ENCODE measurements at regions not wholly inside any gene's neighbourhood (a gene's known extent, or its start where the extent isn't known, plus 50 kb on each side); places are given as distances from the start of the nearest gene placed in this dataset.

GRCh38 chr14:100438271-100438670 is 115.1 kb downstream of the SLC25A47 start:
- no peak overlapping the region for H3K9ac ChIP-seq (ENCODE audit: low read depth in 1 of 2, low read length in 2 of 2)
- H3K36me3 ChIP-seq (ENCODE audit: control insufficient read depth in 1 of 2, insufficient read depth in 2 of 2, low read length in 2 of 2): no peaks in the 10 kb centered on the region
- H3K4me1 ChIP-seq (ENCODE audit: control insufficient read depth in 1 of 2, insufficient read depth in 2 of 2, low read length in 2 of 2): peaks cover 33 to 38% of the 10 kb centered on the region in 2 donors
- no peak overlapping the region for H3K27ac ChIP-seq (ENCODE audit: low read depth, low read length)
- H3K27me3 ChIP-seq (ENCODE audit: control insufficient read depth in 1 of 2, insufficient read depth in 2 of 2, low read length in 2 of 2): no peaks in the 10 kb centered on the region
- no peak overlapping the region for H3K4me3 ChIP-seq (ENCODE audit: low read depth in 1 of 2, low read length in 2 of 2)
- no peaks in the 10 kb centered on the region for H3K9me3 ChIP-seq (ENCODE audit: control insufficient read depth in 1 of 2, low read length in 2 of 2)

GRCh38 chr14:100438678-100439592 is 115.8 kb downstream of the SLC25A47 start:
- H3K9me3 ChIP-seq (ENCODE audit: control insufficient read depth in 1 of 2, low read length in 2 of 2): no peaks in the 10 kb centered on the region
- peaks cover 33 to 38% of the 10 kb centered on the region in 2 donors for H3K4me1 ChIP-seq (ENCODE audit: control insufficient read depth in 1 of 2, insufficient read depth in 2 of 2, low read length in 2 of 2)
- H3K27ac ChIP-seq (ENCODE audit: low read depth, low read length): no peak overlapping the region
- no peaks in the 10 kb centered on the region for H3K27me3 ChIP-seq (ENCODE audit: control insufficient read depth in 1 of 2, insufficient read depth in 2 of 2, low read length in 2 of 2)
- H3K9ac ChIP-seq (ENCODE audit: low read depth in 1 of 2, low read length in 2 of 2): no peak overlapping the region
- no peak overlapping the region for H3K4me3 ChIP-seq (ENCODE audit: low read depth in 1 of 2, low read length in 2 of 2)
- no peaks in the 10 kb centered on the region for H3K36me3 ChIP-seq (ENCODE audit: control insufficient read depth in 1 of 2, insufficient read depth in 2 of 2, low read length in 2 of 2)

GRCh38 chr14:100439781-100440180 is 116.6 kb downstream of the SLC25A47 start:
- no peak overlapping the region for H3K4me3 ChIP-seq (ENCODE audit: low read depth in 1 of 2, low read length in 2 of 2)
- H3K9me3 ChIP-seq (ENCODE audit: control insufficient read depth in 1 of 2, low read length in 2 of 2): no peaks in the 10 kb centered on the region
- H3K27me3 ChIP-seq (ENCODE audit: control insufficient read depth in 1 of 2, insufficient read depth in 2 of 2, low read length in 2 of 2): no peaks in the 10 kb centered on the region
- no peak overlapping the region for H3K27ac ChIP-seq (ENCODE audit: low read depth, low read length)
- H3K9ac ChIP-seq (ENCODE audit: low read depth in 1 of 2, low read length in 2 of 2): peak overlapping the region; percentile 13 to 38
- H3K4me1 ChIP-seq (ENCODE audit: control insufficient read depth in 1 of 2, insufficient read depth in 2 of 2, low read length in 2 of 2): peaks cover 33 to 35% of the 10 kb centered on the region in 2 donors
- H3K36me3 ChIP-seq (ENCODE audit: control insufficient read depth in 1 of 2, insufficient read depth in 2 of 2, low read length in 2 of 2): no peaks in the 10 kb centered on the region

DNA sequence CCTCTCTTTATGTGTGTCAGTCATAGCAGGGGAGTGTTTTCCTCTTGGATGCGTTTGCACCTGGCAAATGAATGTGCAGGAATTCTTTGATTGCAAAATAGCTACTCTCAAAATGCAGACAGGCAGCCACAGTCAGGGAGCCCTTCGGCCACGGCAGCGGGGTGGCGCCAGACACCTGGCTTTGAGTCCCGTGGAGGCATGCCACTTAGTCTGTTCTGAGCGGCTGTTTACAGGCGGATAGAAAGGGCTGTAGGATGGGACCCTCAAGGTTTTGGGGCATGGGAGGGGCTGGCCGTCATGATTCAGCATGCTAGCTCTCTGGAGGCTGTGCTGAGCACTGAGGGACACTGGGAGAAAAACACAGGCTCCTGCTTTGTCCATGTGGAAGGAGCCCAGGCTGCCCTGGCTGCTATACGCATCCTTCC is 117.1 kb downstream of the SLC25A47 start:
- H3K9ac ChIP-seq (ENCODE audit: low read depth in 1 of 2, low read length in 2 of 2): peak overlapping the region in 1 of 2 donors; percentile 1
- no peaks in the 10 kb centered on the region for H3K27me3 ChIP-seq (ENCODE audit: control insufficient read depth in 1 of 2, insufficient read depth in 2 of 2, low read length in 2 of 2)
- no peak overlapping the region for H3K4me3 ChIP-seq (ENCODE audit: low read depth in 1 of 2, low read length in 2 of 2)
- no peaks in the 10 kb centered on the region for H3K36me3 ChIP-seq (ENCODE audit: control insufficient read depth in 1 of 2, insufficient read depth in 2 of 2, low read length in 2 of 2)
- peaks cover 33 to 34% of the 10 kb centered on the region in 2 donors for H3K4me1 ChIP-seq (ENCODE audit: control insufficient read depth in 1 of 2, insufficient read depth in 2 of 2, low read length in 2 of 2)
- H3K27ac ChIP-seq (ENCODE audit: low read depth, low read length): no peak overlapping the region
- no peaks in the 10 kb centered on the region for H3K9me3 ChIP-seq (ENCODE audit: control insufficient read depth in 1 of 2, low read length in 2 of 2)

DNA sequence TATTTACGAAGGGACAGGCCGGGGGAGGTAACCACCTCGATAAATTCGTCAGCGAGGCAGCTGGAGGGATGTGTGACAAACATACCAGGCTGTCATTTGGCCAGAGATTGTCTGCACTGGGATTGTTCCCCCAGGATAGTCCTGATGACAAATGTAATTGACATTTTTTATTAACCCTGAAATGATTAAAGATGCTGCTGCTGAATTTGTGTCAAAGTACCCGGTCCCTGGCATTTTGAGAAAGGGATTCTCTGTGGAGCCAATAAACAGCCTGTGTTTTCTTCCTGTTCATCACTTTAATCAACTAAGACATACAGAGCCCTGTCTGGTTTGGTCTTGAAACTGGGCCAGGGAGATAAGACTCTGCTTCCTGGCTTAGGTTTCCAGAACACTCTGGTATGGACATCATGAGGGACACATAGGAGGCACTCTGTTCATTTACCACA is 117.6 kb downstream of the SLC25A47 start:
- Histone ChIP-seq H3K36me3 (ENCODE audit: control insufficient read depth in 1 of 2, insufficient read depth in 2 of 2, low read length in 2 of 2) (no peaks in the 10 kb centered on the region), H3K27me3 (ENCODE audit: control insufficient read depth in 1 of 2, insufficient read depth in 2 of 2, low read length in 2 of 2) (no peaks in the 10 kb centered on the region), H3K4me3 (ENCODE audit: low read depth in 1 of 2, low read length in 2 of 2) (no peak overlapping the region), H3K9me3 (ENCODE audit: control insufficient read depth in 1 of 2, low read length in 2 of 2) (no peaks in the 10 kb centered on the region), H3K27ac (ENCODE audit: low read depth, low read length) (no peak overlapping the region), H3K4me1 (ENCODE audit: control insufficient read depth in 1 of 2, insufficient read depth in 2 of 2, low read length in 2 of 2) (peaks cover 30 to 33% of the 10 kb centered on the region in 2 donors), H3K9ac (ENCODE audit: low read depth in 1 of 2, low read length in 2 of 2) (peak overlapping the region in 1 of 2 donors; percentile 1)

GRCh38 chr14:100441271-100441947 is 118.3 kb downstream of the SLC25A47 start:
- Histone ChIP-seq H3K27ac (ENCODE audit: low read depth, low read length) (no peak overlapping the region), H3K9me3 (ENCODE audit: control insufficient read depth in 1 of 2, low read length in 2 of 2) (no peaks in the 10 kb centered on the region), H3K4me1 (ENCODE audit: control insufficient read depth in 1 of 2, insufficient read depth in 2 of 2, low read length in 2 of 2) (peaks cover 26 to 29% of the 10 kb centered on the region in 2 donors), H3K4me3 (ENCODE audit: low read depth in 1 of 2, low read length in 2 of 2) (no peak overlapping the region), H3K36me3 (ENCODE audit: control insufficient read depth in 1 of 2, insufficient read depth in 2 of 2, low read length in 2 of 2) (no peaks in the 10 kb centered on the region), H3K27me3 (ENCODE audit: control insufficient read depth in 1 of 2, insufficient read depth in 2 of 2, low read length in 2 of 2) (no peaks in the 10 kb centered on the region), H3K9ac (ENCODE audit: low read depth in 1 of 2, low read length in 2 of 2) (no peak overlapping the region)

DNA sequence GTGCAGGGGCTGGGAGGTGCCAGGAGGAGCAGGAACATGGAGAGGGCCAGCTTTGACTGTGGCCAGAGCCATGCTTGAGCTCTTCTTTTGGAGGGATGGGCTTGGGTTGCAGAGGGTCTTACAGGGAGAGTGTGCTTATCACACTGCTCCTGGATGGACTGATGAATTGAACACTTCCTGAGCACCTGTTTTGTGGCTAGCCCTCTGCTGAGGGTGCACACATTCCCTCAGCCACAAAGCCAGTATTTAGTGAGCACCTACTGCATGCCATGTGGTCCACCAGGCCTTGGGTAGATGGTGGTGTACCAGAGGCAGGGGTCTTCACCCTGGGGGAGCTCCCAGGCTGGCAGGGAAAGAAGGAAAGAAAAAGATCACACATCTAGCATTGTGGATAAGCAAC is 118.9 kb downstream of the SLC25A47 start:
- H3K4me1 ChIP-seq (ENCODE audit: control insufficient read depth in 1 of 2, insufficient read depth in 2 of 2, low read length in 2 of 2): peaks cover 23 to 26% of the 10 kb centered on the region in 2 donors
- H3K27me3 ChIP-seq (ENCODE audit: control insufficient read depth in 1 of 2, insufficient read depth in 2 of 2, low read length in 2 of 2): no peaks in the 10 kb centered on the region
- no peaks in the 10 kb centered on the region for H3K36me3 ChIP-seq (ENCODE audit: control insufficient read depth in 1 of 2, insufficient read depth in 2 of 2, low read length in 2 of 2)
- H3K9ac ChIP-seq (ENCODE audit: low read depth in 1 of 2, low read length in 2 of 2): no peak overlapping the region
- no peak overlapping the region for H3K4me3 ChIP-seq (ENCODE audit: low read depth in 1 of 2, low read length in 2 of 2)
- no peaks in the 10 kb centered on the region for H3K9me3 ChIP-seq (ENCODE audit: control insufficient read depth in 1 of 2, low read length in 2 of 2)
- H3K27ac ChIP-seq (ENCODE audit: low read depth, low read length): no peak overlapping the region

DNA sequence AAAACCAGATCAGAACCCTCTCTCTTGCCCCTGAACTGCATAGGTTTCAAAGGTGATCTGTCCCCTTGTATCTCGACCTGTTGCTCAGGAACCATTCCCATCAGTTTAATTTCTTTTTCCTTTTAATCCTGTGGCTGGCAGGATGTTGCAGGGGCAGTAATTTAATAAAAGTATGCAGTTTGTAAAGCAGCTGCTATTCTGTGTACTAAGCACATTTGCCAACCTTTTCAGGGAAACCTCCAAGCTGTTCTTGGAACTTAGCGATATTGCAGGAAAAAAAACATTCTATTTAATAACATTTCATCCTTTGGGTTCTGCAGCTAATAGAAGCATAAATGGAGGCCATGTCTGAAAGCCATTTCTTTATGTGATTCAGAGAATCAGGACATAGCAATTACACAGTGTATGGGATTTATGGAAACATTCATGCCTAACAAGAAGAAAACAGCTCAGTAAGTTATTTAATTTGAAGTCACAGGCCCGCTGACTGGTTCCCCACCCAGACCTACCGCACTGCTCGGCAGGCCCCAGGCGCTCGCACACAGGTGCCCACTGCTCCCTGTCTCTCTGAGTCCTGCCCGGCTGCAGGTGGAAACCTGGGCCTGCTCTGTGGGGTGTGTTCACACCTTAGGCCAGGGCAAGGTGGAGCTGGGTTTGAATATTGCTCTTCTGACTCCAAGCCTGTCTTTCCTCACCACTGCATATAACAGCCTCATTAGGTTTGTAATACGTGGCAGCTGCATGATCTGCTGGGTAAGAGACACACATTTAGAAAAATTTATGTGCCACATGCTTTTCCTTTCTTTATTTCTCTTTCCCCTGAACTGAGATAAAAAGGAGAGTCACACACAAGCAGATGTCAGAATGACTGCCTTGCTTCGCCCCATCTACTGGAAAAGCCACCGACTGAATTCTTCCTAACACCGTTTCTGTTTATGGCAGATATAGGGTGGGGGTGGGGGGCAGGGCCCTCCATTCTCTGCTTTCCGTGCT is 119.7 kb downstream of the SLC25A47 start:
- H3K4me3 ChIP-seq (ENCODE audit: low read depth in 1 of 2, low read length in 2 of 2): no peak overlapping the region
- peaks cover 22 to 26% of the 10 kb centered on the region in 2 donors for H3K4me1 ChIP-seq (ENCODE audit: control insufficient read depth in 1 of 2, insufficient read depth in 2 of 2, low read length in 2 of 2)
- no peak overlapping the region for H3K27ac ChIP-seq (ENCODE audit: low read depth, low read length)
- no peaks in the 10 kb centered on the region for H3K36me3 ChIP-seq (ENCODE audit: control insufficient read depth in 1 of 2, insufficient read depth in 2 of 2, low read length in 2 of 2)
- no peaks in the 10 kb centered on the region for H3K9me3 ChIP-seq (ENCODE audit: control insufficient read depth in 1 of 2, low read length in 2 of 2)
- no peaks in the 10 kb centered on the region for H3K27me3 ChIP-seq (ENCODE audit: control insufficient read depth in 1 of 2, insufficient read depth in 2 of 2, low read length in 2 of 2)
- no peak overlapping the region for H3K9ac ChIP-seq (ENCODE audit: low read depth in 1 of 2, low read length in 2 of 2)

GRCh38 chr14:100443603-100444002 is 120.5 kb downstream of the SLC25A47 start:
- no peak overlapping the region for H3K4me3 ChIP-seq (ENCODE audit: low read depth in 1 of 2, low read length in 2 of 2)
- H3K4me1 ChIP-seq (ENCODE audit: control insufficient read depth in 1 of 2, insufficient read depth in 2 of 2, low read length in 2 of 2): peaks cover 22 to 26% of the 10 kb centered on the region in 2 donors
- H3K27me3 ChIP-seq (ENCODE audit: control insufficient read depth in 1 of 2, insufficient read depth in 2 of 2, low read length in 2 of 2): no peaks in the 10 kb centered on the region
- H3K9ac ChIP-seq (ENCODE audit: low read depth in 1 of 2, low read length in 2 of 2): no peak overlapping the region
- H3K9me3 ChIP-seq (ENCODE audit: control insufficient read depth in 1 of 2, low read length in 2 of 2): no peaks in the 10 kb centered on the region
- no peak overlapping the region for H3K27ac ChIP-seq (ENCODE audit: low read depth, low read length)
- H3K36me3 ChIP-seq (ENCODE audit: control insufficient read depth in 1 of 2, insufficient read depth in 2 of 2, low read length in 2 of 2): no peaks in the 10 kb centered on the region

All from duodenal mucosa (tissue), 2 donors.